ENCODE measurements at regions not wholly inside any gene's neighbourhood (a gene's known extent, or its start where the extent isn't known, plus 50 kb on each side); places are given as distances from the start of the nearest gene placed in this dataset.

DNA sequence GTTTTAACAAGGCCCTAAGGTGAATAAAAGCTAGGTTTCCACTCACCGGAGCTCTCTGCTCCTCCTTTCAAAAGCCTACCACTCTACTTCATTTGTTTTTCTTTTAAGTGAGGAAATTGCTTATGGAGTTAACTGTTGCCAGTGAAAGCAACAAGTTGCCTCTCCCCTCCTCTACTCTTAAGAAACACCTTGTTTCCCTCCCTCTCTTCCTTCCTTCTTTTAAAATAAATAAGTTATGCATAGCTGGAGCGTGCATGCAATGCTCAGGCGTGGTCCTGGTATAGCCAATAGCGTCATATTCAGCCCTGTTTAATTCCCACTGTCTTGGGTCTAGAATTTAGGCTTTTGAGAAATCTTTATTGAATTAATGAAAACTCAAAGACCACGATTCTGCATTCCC, 101.1 kb upstream of the IGF1R start:
- TF ChIP-seq, protein P1, sequence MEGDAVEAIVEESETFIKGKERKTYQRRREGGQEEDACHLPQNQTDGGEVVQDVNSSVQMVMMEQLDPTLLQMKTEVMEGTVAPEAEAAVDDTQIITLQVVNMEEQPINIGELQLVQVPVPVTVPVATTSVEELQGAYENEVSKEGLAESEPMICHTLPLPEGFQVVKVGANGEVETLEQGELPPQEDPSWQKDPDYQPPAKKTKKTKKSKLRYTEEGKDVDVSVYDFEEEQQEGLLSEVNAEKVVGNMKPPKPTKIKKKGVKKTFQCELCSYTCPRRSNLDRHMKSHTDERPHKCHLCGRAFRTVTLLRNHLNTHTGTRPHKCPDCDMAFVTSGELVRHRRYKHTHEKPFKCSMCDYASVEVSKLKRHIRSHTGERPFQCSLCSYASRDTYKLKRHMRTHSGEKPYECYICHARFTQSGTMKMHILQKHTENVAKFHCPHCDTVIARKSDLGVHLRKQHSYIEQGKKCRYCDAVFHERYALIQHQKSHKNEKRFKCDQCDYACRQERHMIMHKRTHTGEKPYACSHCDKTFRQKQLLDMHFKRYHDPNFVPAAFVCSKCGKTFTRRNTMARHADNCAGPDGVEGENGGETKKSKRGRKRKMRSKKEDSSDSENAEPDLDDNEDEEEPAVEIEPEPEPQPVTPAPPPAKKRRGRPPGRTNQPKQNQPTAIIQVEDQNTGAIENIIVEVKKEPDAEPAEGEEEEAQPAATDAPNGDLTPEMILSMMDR (conservative IDR thresholded peaks at IDR 0.05; ENCODE audit: low read length), result no peak
- TF ChIP-seq EZH2phosphoT487 (IDR thresholded peaks at IDR 0.05; ENCODE audit: borderline replicate concordance), result no peak

Measured in Loucy (cell line).